ENCODE measurements at regions not wholly inside any gene's neighbourhood (a gene's known extent, or its start where the extent isn't known, plus 50 kb on each side); places are given as distances from the start of the nearest gene placed in this dataset.
"Not testable (repeated sequence)": the region's sequence is repeated elsewhere in the genome, so short reads cannot be mapped to it uniquely, and the experiment has no call there.

DNA sequence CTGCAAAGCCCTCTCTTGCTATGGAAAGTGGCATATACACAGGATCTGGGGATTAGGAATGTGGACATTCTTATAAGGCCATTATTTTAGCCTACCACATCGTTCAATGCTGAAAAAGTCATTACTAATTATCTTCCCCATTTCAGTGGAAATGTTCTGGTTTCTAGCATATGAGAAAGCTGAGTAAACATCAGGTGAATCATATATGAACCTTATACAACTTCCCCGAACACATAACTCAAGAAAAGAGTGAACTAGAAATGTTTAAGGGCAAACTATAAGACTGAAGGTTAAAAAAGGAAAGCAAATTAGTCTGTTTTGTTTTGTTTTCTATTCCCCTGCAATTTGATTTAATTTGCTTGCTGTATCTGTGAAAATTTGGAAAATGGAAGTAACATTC is 62.5 kb upstream of the SEC22B start:
- not testable (repeated sequence) for DNase-seq (ENCODE audit: low read depth in 2 of 2)

- DNase-seq (ENCODE audit: low read depth in 2 of 2): not testable (repeated sequence)
These were observed 57.3 kb upstream of the SEC22B start for GRCh38 chr1:120233661-120234018.

DNA sequence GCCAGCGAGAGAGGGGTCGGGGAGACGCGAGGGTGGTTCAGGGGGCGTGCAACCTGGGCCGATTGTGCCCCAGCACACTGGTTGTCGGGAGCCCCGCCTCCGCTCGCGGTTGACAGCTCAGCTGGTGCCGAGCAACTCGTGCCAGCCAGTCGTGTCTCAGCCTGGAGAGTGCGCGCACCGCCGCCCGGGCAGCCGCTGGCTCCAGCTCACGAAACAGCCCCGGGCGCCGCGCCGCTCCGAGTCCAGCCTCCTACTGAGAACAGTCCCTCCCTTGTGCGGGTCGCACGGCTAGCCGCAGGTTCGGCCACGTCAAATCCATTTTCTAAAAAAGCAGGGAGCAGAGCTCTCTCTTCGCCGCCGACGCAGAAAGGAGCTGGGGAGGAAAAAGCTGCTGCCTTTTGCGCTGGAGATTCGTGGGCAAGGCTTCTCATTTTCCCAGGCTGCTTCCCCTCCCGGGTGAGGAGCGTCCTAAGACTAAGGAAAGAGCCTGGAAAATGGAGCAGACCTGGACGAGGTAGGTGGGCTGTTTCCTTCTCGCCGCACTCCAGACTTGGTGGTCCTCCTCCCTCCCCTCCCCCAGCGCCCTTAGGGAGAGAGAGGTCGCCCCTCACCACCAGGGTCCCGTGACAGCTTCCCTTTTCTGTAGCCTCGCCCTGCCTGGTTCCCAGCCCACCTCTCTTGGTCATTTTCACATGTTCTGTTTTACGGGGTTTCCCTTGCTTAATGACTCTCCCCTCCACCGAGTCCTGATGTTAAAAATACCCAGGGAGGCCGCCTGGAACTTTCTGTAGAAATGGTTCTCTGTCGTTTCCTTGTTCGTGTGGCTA is 56.7 kb upstream of the SEC22B start:
- not testable (repeated sequence) for DNase-seq (ENCODE audit: low read depth in 2 of 2)

GRCh38 chr1:120229835-120230234 is 53.5 kb upstream of the SEC22B start:
- DNase-seq (ENCODE audit: low read depth in 2 of 2): not testable (repeated sequence)

All from lung microvascular endothelial cell (primary cell).